ENCODE measurements at regions not wholly inside any gene's neighbourhood (a gene's known extent, or its start where the extent isn't known, plus 50 kb on each side); places are given as distances from the start of the nearest gene placed in this dataset.

DNA sequence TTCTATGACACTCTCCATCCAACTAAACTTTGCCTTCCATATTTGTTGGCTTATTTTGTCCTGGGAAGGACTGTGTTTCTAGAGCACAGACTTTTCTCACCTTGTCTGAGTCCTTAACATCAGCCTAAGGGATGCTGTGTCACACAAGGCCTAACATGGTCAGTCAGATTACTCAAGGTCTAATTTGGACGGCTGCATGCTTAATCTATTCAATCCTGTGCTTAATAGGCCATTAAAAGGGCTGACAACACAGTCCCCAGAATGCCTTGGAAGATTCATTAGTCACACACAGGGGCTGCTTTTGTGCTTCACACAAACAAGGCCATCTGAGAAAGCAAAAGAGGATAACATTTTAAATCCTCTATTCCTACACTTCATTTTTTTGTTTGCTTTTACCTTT, 84.0 kb downstream of the DYNAP start:
- Mint-ChIP-seq H3K27ac (no peak overlapping the region), H3K36me3 (ENCODE audit: low read depth) (no peaks in the 10 kb centered on the region), H3K9me3 (no peaks in the 10 kb centered on the region), H3K4me1 (ENCODE audit: low read depth) (peaks cover 7% of the 10 kb centered on the region), H3K27me3 (ENCODE audit: insufficient read depth) (peaks cover 6% of the 10 kb centered on the region), H3K4me3 (no peak overlapping the region)
- no peak for DNase-seq
- TF ChIP-seq, protein P1, sequence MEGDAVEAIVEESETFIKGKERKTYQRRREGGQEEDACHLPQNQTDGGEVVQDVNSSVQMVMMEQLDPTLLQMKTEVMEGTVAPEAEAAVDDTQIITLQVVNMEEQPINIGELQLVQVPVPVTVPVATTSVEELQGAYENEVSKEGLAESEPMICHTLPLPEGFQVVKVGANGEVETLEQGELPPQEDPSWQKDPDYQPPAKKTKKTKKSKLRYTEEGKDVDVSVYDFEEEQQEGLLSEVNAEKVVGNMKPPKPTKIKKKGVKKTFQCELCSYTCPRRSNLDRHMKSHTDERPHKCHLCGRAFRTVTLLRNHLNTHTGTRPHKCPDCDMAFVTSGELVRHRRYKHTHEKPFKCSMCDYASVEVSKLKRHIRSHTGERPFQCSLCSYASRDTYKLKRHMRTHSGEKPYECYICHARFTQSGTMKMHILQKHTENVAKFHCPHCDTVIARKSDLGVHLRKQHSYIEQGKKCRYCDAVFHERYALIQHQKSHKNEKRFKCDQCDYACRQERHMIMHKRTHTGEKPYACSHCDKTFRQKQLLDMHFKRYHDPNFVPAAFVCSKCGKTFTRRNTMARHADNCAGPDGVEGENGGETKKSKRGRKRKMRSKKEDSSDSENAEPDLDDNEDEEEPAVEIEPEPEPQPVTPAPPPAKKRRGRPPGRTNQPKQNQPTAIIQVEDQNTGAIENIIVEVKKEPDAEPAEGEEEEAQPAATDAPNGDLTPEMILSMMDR (IDR thresholded peaks at IDR 0.05) = no peak

DNA sequence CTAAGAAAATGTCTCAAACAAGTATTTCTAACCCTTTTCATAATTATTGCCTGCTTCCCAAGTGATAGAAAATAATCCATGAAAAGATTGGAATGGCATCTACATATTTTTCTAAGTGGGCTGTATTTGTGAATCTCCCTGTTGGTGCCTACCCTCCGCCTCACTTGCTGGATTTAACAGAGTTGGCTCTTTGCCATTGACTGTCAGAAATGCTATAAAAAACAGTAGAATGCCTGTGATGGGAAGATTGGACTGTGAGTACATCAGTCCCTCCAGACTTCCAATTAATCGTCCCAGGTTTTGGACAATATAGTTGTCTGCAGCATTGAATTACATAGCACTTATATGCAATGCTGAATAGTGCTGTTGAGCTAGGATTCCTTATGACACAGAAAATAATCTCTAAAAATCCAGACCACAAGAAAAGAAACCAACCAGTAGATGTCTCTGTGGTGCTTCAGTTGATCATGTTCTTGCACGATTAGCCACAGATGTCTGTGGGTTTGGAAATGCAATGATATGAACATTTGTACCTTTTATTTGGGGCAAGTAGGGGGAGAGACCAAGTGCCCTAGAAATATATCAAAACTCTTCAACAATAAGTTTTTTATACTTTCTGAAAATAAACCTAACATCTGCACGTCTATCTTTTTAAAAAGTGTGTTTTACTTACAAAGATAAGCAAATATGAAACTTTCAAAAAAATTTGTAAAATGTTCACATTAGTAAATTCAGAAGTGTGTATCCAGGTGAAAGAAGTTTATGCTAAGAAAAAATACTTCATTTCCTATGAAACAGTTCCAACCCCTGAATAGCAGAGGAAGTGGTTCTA, 88.5 kb downstream of the DYNAP start:
- TF ChIP-seq, protein P1 (IDR thresholded peaks at IDR 0.05) = peak; percentile 80
- no peak overlapping the region for H3K27ac Mint-ChIP-seq
- DNase-seq = peak; percentile 78
- H3K4me3 Mint-ChIP-seq = no peak overlapping the region
- no peaks in the 10 kb centered on the region for H3K36me3 Mint-ChIP-seq (ENCODE audit: low read depth)
- no peaks in the 10 kb centered on the region; the same call in 1 of the 2 replicates for H3K4me1 Mint-ChIP-seq (ENCODE audit: low read depth)
- H3K9me3 Mint-ChIP-seq = no peaks in the 10 kb centered on the region
- H3K27me3 Mint-ChIP-seq (ENCODE audit: insufficient read depth) = no peaks in the 10 kb centered on the region; the same call in 1 of the 2 replicates

DNA sequence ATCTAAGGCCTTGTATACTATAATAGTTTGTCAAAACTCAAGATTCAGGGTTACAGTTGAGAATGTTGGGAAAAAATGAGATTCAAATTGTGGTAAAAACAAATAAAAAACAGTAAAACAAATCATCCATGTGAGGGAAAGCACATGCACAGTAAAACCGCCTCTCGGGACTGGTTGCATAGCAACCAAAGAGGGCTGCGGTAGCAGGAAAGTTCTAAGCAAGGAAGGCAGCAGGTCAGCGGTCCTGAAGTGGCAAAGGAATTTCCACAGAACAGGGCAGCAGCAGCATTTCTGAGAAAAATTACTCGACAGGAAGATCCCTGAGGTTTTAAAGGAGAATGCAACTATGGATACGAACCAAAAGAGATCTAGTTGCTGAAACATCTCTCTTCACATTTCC, 93.7 kb downstream of the DYNAP start:
- Mint-ChIP-seq H3K27me3 (ENCODE audit: insufficient read depth) (peaks cover 2% of the 10 kb centered on the region; the same call in 1 of the 2 replicates), H3K4me1 (ENCODE audit: low read depth) (peaks cover 1% of the 10 kb centered on the region), H3K36me3 (ENCODE audit: low read depth) (no peaks in the 10 kb centered on the region), H3K27ac (no peak overlapping the region), H3K4me3 (no peak overlapping the region), H3K9me3 (no peaks in the 10 kb centered on the region)
- DNase-seq = no peak
- TF ChIP-seq, protein P1 (IDR thresholded peaks at IDR 0.05) = no peak

DNA sequence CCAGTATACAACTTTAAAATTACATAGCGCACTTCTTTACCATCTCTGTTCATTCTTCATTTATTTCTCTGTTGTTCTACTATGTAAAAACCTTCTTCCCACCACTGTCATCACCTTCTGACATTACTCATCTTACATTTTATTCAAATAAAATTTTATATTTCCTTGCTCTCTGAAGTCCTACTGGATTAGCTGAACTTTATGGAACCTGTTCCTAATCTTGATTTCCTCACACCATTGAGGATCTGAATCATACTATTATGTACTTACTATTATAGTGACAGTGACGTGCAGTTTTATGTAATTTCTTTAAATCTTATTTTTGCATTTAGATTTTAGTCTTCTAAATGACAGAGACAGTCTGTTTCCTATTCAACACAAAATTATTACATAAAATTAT, 98.3 kb downstream of the DYNAP start:
- no peak overlapping the region for H3K4me3 Mint-ChIP-seq
- H3K27ac Mint-ChIP-seq = no peak overlapping the region
- no peak for DNase-seq
- H3K4me1 Mint-ChIP-seq (ENCODE audit: low read depth) = peaks cover 10% of the 10 kb centered on the region
- H3K36me3 Mint-ChIP-seq (ENCODE audit: low read depth) = no peaks in the 10 kb centered on the region
- no peaks in the 10 kb centered on the region for H3K9me3 Mint-ChIP-seq
- TF ChIP-seq, protein P1 (IDR thresholded peaks at IDR 0.05) = no peak
- peaks cover 2% of the 10 kb centered on the region; the same call in 1 of the 2 replicates for H3K27me3 Mint-ChIP-seq (ENCODE audit: insufficient read depth)

DNA sequence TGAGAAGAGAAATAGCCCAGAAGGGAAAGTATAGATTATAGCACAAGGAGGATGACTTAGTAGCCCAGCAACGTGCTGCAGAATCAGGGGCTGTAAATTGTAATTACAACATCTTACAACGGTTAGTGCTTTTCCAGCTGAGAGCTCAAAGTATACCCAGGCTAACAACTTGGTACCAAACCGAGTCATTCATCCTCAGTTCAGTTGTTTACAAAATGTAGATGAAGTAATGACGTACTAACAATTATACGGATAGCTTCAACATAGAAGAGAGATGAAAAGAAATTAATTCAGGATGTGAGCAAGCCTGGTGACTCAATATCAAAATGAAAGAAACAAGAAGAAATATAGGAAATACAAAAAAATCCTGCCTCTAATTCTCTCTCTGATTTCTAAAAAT, 99.2 kb downstream of the DYNAP start:
- H3K27me3 Mint-ChIP-seq (ENCODE audit: insufficient read depth) = peaks cover 2% of the 10 kb centered on the region; the same call in 1 of the 2 replicates
- peaks cover 10% of the 10 kb centered on the region for H3K4me1 Mint-ChIP-seq (ENCODE audit: low read depth)
- no peak overlapping the region for H3K27ac Mint-ChIP-seq
- no peaks in the 10 kb centered on the region for H3K9me3 Mint-ChIP-seq
- peak overlapping the region; percentile 54 for H3K4me3 Mint-ChIP-seq
- TF ChIP-seq, protein P1 (IDR thresholded peaks at IDR 0.05) = no peak
- no peaks in the 10 kb centered on the region for H3K36me3 Mint-ChIP-seq (ENCODE audit: low read depth)
- peak; percentile 11 for DNase-seq

All from HFFc6 (cell line).